Activated T-cell treated with anti-CD3 and anti-CD28 coated beads, Interleukin-2, amount 50 U/mL, for 72 hours (primary cell): ENCODE measurements at regions not wholly inside any gene's neighbourhood (a gene's known extent, or its start where the extent isn't known, plus 50 kb on each side); places are given as distances from the start of the nearest gene placed in this dataset.

ENCODE experiments used
- ATAC-seq, 2 donors: fragments of 150-1000 bp; cut with Tn5 transposase; replicated peaks in 1 of 2; 2 replicates each; pipeline ENCODE4 v1.10.0; 2021; ENCODE audit warnings: moderate library complexity in 2 of 2, mild to moderate bottlenecking in 1 of 2
- DNase-seq, 2 donors: peaks; one replicate each; pipeline ENCODE4 v3.0.0; 2021 to 2022; ENCODE audit warnings: mixed read lengths in 1 of 2
- H3K27ac Mint-ChIP-seq: one replicate; pipeline ENCODE4 v1.8.0; 2022; ENCODE audit warnings: mild to moderate bottlenecking, moderate library complexity, mixed read lengths
- H3K27me3 Mint-ChIP-seq: one replicate; pipeline ENCODE4 v1.8.0; 2022; ENCODE audit warnings: low read depth, mixed read lengths
- H3K36me3 Mint-ChIP-seq, 2 donors: one replicate each; pipeline ENCODE4 v1.8.0; 2022; ENCODE audit warnings: mixed read lengths in 2 of 2, mild to moderate bottlenecking in 1 of 2; ENCODE audit not compliant: insufficient read depth in 2 of 2
- H3K4me1 Mint-ChIP-seq: one replicate; pipeline ENCODE4 v1.8.0; 2022; ENCODE audit warnings: low read depth, mixed read lengths
- H3K4me3 Mint-ChIP-seq, 2 donors: one replicate each; pipeline ENCODE4 v1.8.0; 2022; ENCODE audit warnings: mild to moderate bottlenecking in 2 of 2, mixed read lengths in 2 of 2, moderate library complexity in 2 of 2
- H3K9me3 Mint-ChIP-seq, 2 donors: one replicate each; pipeline ENCODE4 v1.8.0; 2022; ENCODE audit warnings: mixed read lengths in 2 of 2

- no peak for ATAC-seq
- Mint-ChIP-seq H3K27ac (no peak overlapping the region), H3K9me3 (no peaks in the 10 kb centered on the region), H3K27me3 (peaks cover 16% of the 10 kb centered on the region), H3K4me1 (no peaks in the 10 kb centered on the region), H3K36me3 (no peaks in the 10 kb centered on the region), H3K4me3 (no peak overlapping the region)
- no peak for DNase-seq
These were observed 197.5 kb downstream of the EMX2 start for GRCh38 chr10:117740088-117740487.

GRCh38 chr10:117740691-117741222 lies 198.2 kb downstream of the EMX2 start:
- Mint-ChIP-seq H3K36me3 (no peaks in the 10 kb centered on the region), H3K27ac (no peak overlapping the region), H3K4me3 (no peak overlapping the region), H3K9me3 (no peaks in the 10 kb centered on the region), H3K4me1 (no peaks in the 10 kb centered on the region), H3K27me3 (peaks cover 11% of the 10 kb centered on the region)
- no peak for ATAC-seq
- DNase-seq = no peak

GRCh38 chr10:117741524-117741923 lies 199.0 kb downstream of the EMX2 start:
- Mint-ChIP-seq H3K4me1 (no peaks in the 10 kb centered on the region), H3K36me3 (no peaks in the 10 kb centered on the region), H3K4me3 (no peak overlapping the region), H3K27ac (no peak overlapping the region), H3K9me3 (no peaks in the 10 kb centered on the region), H3K27me3 (peaks cover 3% of the 10 kb centered on the region)
- DNase-seq (no peak), ATAC-seq (no peak)

- ATAC-seq (no peak), DNase-seq (no peak)
- Mint-ChIP-seq H3K4me1 (no peaks in the 10 kb centered on the region), H3K36me3 (no peaks in the 10 kb centered on the region), H3K4me3 (no peak overlapping the region), H3K27ac (no peak overlapping the region), H3K27me3 (no peaks in the 10 kb centered on the region), H3K9me3 (no peaks in the 10 kb centered on the region)
These were observed 201.0 kb downstream of the EMX2 start for GRCh38 chr10:117743509-117743908.

GRCh38 chr10:117745301-117745700 lies 202.8 kb downstream of the EMX2 start:
- ATAC-seq (no peak), DNase-seq (no peak)
- H3K36me3 Mint-ChIP-seq = no peaks in the 10 kb centered on the region
- H3K9me3 Mint-ChIP-seq = no peaks in the 10 kb centered on the region
- no peaks in the 10 kb centered on the region for H3K27me3 Mint-ChIP-seq
- no peak overlapping the region for H3K4me3 Mint-ChIP-seq
- no peaks in the 10 kb centered on the region for H3K4me1 Mint-ChIP-seq
- H3K27ac Mint-ChIP-seq = no peak overlapping the region

GRCh38 chr10:117746541-117747448 lies 204.2 kb downstream of the EMX2 start:
- ATAC-seq (no peak), DNase-seq (no peak)
- H3K4me3 Mint-ChIP-seq = no peak overlapping the region
- no peak overlapping the region for H3K27ac Mint-ChIP-seq
- H3K4me1 Mint-ChIP-seq = no peaks in the 10 kb centered on the region
- no peaks in the 10 kb centered on the region for H3K9me3 Mint-ChIP-seq
- no peaks in the 10 kb centered on the region for H3K27me3 Mint-ChIP-seq
- H3K36me3 Mint-ChIP-seq = no peaks in the 10 kb centered on the region

GRCh38 chr10:117747636-117748035 lies 205.1 kb downstream of the EMX2 start:
- H3K4me1 Mint-ChIP-seq = no peaks in the 10 kb centered on the region
- ATAC-seq (no peak), DNase-seq (no peak)
- no peaks in the 10 kb centered on the region for H3K27me3 Mint-ChIP-seq
- H3K9me3 Mint-ChIP-seq = no peaks in the 10 kb centered on the region
- no peak overlapping the region for H3K4me3 Mint-ChIP-seq
- no peaks in the 10 kb centered on the region for H3K36me3 Mint-ChIP-seq
- H3K27ac Mint-ChIP-seq = no peak overlapping the region

GRCh38 chr10:117748058-117748457 lies 205.5 kb downstream of the EMX2 start:
- ATAC-seq (no peak), DNase-seq (no peak)
- Mint-ChIP-seq H3K9me3 (no peaks in the 10 kb centered on the region), H3K27ac (no peak overlapping the region), H3K27me3 (no peaks in the 10 kb centered on the region), H3K36me3 (no peaks in the 10 kb centered on the region), H3K4me3 (no peak overlapping the region), H3K4me1 (no peaks in the 10 kb centered on the region)

GRCh38 chr10:117750616-117751015 lies 208.1 kb downstream of the EMX2 start:
- ATAC-seq (no peak), DNase-seq (no peak)
- H3K4me1 Mint-ChIP-seq = no peaks in the 10 kb centered on the region
- no peak overlapping the region for H3K27ac Mint-ChIP-seq
- no peaks in the 10 kb centered on the region for H3K9me3 Mint-ChIP-seq
- H3K36me3 Mint-ChIP-seq = no peaks in the 10 kb centered on the region
- H3K4me3 Mint-ChIP-seq = no peak overlapping the region
- H3K27me3 Mint-ChIP-seq = no peaks in the 10 kb centered on the region

GRCh38 chr10:117751259-117751658 lies 208.7 kb downstream of the EMX2 start:
- no peaks in the 10 kb centered on the region for H3K36me3 Mint-ChIP-seq
- H3K4me3 Mint-ChIP-seq = no peak overlapping the region
- H3K4me1 Mint-ChIP-seq = no peaks in the 10 kb centered on the region
- no peak for DNase-seq
- no peaks in the 10 kb centered on the region for H3K9me3 Mint-ChIP-seq
- no peak overlapping the region for H3K27ac Mint-ChIP-seq
- ATAC-seq = no peak
- H3K27me3 Mint-ChIP-seq = no peaks in the 10 kb centered on the region

- Mint-ChIP-seq H3K4me3 (no peak overlapping the region), H3K27ac (no peak overlapping the region), H3K9me3 (no peaks in the 10 kb centered on the region), H3K27me3 (no peaks in the 10 kb centered on the region), H3K4me1 (no peaks in the 10 kb centered on the region), H3K36me3 (no peaks in the 10 kb centered on the region)
- no peak for DNase-seq
- no peak for ATAC-seq
These were observed 209.6 kb downstream of the EMX2 start for GRCh38 chr10:117752103-117752502.

GRCh38 chr10:117754770-117755658 lies 212.5 kb downstream of the EMX2 start:
- Mint-ChIP-seq H3K9me3 (no peaks in the 10 kb centered on the region), H3K4me3 (no peak overlapping the region), H3K4me1 (no peaks in the 10 kb centered on the region), H3K36me3 (no peaks in the 10 kb centered on the region), H3K27ac (peak overlapping the region; percentile 6), H3K27me3 (peaks cover 10% of the 10 kb centered on the region)
- ATAC-seq = no peak
- no peak for DNase-seq

GRCh38 chr10:117755659-117756014 lies 213.1 kb downstream of the EMX2 start:
- ATAC-seq (no peak), DNase-seq (no peak)
- Mint-ChIP-seq H3K4me1 (no peaks in the 10 kb centered on the region), H3K27ac (no peak overlapping the region), H3K4me3 (no peak overlapping the region), H3K36me3 (no peaks in the 10 kb centered on the region), H3K27me3 (peaks cover 12% of the 10 kb centered on the region), H3K9me3 (no peaks in the 10 kb centered on the region)
